ENCODE measurements at regions not wholly inside any gene's neighbourhood (a gene's known extent, or its start where the extent isn't known, plus 50 kb on each side); places are given as distances from the start of the nearest gene placed in this dataset.

- DNase-seq (ENCODE audit: low spot score), result no peak
Observed at GRCh38 chr11:45518141-45518832, 147.1 kb downstream of the CHST1 start.

DNA sequence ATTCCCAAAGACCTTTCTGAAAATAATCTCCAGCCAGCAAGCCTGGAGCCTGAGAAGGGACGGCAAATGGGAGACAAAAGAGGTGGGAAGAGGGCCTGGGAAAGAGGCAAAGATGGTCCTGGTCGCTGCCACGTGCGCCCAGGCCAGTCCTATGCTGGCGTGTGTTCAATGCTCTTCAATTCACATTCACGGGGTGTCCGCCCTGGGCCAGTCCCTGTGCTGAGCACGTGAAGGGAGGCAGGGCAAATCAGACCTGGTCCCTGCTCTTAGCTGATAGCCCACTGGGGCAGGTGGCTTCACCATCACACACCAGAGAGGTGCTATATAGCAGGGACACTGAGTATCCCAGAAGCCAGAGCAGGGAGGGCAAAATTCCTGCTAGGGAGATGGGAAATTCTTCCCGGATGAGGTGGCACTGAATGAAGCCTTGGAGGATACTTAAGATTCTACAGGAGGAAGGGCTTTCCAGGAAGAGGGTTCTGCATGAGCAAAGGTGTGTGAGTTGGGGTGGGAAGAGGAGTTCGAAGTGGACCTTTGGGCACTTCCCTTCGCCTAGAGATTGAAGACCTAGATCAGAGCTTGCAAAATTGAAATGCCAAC, 148.2 kb downstream of the CHST1 start:
- DNase-seq (ENCODE audit: low spot score), result no peak

DNA sequence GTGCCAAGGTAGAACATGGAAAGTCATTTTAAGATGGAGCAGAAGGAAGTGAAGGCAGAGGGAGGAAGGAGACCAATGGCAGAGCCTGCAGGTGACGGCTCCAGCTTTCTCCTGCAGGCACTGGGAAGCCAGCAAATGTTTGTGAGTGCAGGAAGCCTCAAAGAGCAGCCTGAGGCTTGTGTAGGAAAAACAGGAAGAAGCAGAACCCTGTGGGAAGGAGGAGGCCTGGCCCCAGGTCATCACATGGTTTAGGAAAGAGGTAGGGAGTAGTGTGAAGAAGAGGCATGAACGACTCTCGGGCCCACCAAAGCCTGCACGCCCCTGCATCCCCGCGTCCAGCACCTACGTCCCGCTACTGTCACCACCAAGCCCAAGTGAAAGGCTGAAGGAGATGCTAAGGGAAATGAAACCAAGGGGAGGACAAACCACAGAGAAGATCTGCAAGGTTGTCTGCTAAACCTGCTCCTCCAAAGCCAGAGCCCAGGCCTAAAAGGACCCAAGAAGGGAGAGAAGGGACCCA, 151.5 kb downstream of the CHST1 start:
- no peak for DNase-seq (ENCODE audit: low spot score)

DNA sequence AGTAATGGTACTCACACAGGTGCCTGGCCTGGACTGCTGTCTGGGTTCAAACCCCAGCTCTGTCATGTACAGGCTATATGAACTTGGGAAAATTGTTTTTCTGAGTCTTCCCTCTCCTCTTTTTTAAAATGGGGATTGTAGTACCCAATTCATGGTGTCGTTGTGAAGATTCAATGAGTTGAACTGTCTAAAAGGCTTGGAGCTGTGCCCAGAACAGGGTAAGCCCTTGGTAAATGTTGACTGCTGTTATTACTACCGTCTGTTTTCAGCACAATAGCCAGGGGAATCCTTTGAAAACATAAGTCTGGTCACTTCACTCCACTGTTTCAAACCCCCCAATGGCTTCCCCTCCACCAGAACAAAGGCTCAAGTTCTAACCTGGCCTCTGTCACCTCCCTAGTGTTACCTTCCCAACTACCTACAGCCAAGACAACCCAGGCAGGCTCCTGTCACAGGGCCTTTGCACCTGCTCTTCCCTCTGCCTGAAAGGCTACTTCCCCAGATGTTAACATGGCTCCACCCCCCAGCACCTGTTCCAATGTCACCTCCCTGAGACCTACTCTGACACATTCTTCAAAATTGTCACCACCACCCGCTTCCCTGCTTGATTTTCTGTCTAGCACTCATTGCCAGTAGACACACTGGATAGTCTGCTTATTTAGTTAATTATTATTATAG, 152.8 kb downstream of the CHST1 start:
- DNase-seq (ENCODE audit: low spot score), result no peak

DNA sequence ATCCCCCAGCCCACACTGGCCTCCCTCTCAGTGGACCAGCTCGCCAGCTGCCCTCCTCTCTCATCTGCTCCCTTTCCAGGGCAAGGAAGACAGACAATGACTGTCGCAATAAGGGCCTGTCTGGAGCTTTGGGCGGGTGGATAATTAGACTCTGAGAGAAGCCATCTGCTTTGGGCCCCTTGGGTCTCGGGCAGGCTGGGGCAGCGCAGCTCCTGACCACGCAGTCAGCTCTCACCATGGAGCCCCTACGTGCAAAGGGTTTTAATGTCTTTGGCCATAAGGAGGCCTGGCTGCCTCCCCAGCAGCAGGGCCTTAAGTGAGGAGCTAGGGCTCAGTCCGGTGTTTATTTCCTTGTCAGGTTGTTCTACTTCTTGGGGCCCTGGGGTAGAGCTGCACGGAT, 153.9 kb downstream of the CHST1 start:
- DNase-seq (ENCODE audit: low spot score), result no peak

DNA sequence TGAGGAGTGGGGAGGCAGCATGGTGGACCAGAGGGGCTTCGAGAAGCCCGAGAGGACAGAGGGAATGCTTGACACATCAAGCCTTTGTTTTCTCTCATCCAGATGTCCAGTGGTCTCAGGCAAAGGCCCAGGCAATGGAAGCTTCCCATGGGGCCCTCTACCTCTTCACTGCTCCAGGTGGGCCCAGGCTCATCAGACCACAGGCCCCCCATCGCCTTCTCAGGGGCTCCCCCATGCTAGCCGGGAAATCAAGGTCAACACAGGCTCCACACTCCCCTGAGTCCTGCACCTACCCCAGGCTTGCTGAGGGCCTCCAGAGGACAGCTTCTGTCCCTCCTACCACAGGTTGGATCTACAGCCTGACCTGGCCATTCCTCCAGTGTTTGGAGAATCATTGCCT, 157.5 kb downstream of the CHST1 start:
- DNase-seq (ENCODE audit: low spot score), result no peak

DNA sequence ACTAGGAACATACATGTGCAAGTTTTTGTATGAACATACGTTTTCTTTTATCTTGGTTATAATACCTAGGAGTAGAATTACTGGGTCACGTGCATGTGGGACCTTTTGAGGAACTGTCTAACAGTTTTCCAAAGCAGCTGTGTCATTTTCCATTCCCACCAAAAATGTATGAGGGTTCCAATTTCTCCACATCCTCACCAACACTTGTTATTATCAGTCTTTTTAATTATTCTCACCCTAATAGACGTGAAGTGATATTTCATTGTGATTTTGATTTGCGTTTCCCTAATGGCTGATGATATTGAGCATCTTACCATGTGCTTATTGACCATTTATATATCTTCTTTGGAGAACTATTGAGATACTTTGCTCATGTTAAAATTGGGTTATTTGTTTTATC, 162.1 kb downstream of the CHST1 start:
- DNase-seq (ENCODE audit: low spot score), result no peak

DNA sequence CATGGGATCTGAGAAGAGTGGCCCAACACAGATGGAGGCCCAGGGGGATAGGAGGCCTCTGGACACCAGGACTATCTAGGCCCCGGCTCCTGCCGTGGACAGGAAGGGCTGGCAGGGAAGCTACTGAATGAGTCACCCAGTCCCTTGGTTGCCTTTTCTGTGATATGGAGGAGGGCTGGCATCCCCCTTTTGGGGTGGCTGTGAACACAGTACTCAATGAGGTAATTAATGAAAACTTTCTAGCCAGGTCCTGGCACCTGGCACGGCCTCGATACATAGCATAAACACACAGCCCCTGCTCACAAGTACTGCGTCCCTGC, 163.2 kb downstream of the CHST1 start:
- DNase-seq (ENCODE audit: low spot score), result no peak

- no peak for DNase-seq (ENCODE audit: low spot score)
Observed at GRCh38 chr11:45501392-45502225, 163.8 kb downstream of the CHST1 start.

DNA sequence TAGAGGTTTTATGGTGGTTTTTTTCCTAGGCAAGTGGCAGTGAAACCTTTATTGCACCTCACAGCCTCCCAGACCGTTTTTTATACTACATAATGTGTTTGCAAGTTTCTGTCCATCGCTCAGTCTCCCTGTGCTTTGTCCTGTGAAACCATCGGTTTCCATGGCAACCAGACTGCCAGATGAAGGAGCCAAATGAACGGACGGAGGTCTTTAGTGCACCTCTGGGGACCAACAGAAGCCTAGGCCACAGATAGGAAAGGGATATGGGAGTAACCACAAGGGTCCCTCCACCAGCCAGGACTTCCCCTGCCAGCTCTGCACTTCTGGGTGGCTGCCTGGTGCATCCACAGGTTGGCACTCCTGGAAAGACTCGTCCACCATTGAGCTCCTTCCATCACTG, 165.0 kb downstream of the CHST1 start:
- DNase-seq (ENCODE audit: low spot score), result no peak

DNA sequence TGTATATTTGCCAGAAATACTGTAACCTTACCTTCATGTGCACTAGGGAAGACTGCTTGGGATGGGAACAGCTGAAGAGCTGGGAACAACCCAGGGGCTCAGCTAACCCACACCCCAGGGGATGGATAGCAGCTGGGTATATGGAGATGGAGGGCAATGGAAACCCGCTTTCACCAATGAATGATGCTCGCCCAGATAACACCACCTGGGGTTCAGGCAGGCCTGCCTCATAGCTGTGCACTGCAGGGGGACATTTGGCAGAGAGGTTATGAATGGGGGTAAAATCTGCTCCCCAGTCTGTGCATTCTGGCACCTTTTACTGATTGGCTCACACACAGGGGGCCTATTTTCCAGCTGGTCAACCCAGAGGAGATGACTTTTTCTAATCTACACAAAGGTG, 170.7 kb downstream of the CHST1 start:
- DNase-seq (ENCODE audit: low spot score), result no peak

DNA sequence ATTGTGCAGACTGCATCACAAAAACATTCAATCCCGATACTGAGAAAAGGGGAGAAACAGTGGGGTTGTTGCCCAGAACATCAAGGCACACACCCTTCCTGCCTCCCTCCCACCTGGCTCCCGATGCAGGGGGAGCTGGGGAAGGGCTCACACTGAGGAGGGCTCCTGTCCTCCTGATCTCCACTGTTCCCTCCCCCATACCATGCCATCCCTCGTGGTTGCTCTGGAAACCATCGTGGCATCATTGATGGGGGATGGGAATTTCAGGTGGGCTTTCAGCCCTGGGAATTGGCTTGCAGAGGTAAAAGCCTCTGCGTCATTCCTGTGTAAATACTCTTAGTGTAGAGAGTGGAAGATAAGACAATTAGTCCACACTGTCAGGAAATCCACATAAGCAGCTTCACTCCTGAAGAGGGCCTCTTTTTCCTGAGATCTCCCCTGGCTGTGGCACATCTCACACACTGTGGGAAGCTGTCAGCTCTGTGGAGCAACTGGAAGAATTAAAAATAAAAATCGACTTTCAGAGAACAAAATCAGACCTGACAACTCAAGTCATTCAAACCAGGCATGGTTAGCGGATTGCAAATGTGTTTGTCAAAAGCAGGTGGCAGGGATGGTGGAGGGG, 176.0 kb downstream of the CHST1 start:
- no peak for DNase-seq (ENCODE audit: low spot score)

DNA sequence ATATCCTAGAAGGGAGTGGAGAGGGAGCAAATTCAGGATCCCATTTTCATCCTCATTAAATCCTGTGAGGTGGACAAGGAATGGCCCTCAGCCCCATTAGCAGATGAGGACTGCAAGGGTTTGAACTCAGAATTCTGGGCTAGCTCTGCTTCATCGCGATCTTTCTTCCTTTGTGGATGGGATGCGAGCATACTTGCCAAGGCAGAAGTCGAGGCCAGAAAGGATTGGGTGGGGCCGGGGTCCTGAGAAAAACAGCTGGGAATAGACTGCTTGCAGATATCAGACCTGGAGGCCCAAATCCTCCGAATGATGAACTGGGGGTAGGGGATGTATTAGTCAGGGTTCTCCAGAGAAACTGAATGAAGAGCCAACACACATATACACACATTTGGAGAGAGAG, 179.0 kb downstream of the CHST1 start:
- no peak for DNase-seq (ENCODE audit: low spot score)

- DNase-seq (ENCODE audit: low spot score), result peak; percentile 8
Observed at GRCh38 chr11:45485070-45485707, 180.2 kb downstream of the CHST1 start.

DNA sequence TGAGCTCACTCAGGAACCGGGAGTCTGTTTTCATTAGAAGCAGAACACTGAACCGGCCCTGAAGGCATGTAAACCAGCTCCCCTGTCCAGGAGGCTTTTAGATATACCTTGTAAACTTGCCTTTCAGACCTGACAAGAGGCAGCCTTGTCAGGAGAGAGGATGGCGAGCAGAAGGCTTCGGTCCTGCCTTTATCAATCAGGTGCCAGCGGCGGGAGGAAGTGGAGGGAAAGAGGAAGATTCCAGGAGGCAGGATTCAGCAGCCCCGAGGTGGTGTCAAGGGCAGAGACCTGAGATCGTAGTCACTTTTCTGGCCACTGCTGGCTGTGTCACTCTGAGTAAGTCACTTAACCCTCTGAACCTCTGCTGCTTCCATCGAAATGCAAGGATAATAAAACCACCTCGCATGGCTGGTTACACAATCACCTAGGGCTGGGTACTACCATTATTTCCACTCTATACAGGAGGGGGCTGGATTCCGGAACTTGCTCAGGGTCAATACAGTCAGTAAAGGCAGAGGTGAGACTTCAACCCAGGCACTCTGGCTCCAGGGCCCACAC, 181.0 kb downstream of the CHST1 start:
- no peak for DNase-seq (ENCODE audit: low spot score)

DNA sequence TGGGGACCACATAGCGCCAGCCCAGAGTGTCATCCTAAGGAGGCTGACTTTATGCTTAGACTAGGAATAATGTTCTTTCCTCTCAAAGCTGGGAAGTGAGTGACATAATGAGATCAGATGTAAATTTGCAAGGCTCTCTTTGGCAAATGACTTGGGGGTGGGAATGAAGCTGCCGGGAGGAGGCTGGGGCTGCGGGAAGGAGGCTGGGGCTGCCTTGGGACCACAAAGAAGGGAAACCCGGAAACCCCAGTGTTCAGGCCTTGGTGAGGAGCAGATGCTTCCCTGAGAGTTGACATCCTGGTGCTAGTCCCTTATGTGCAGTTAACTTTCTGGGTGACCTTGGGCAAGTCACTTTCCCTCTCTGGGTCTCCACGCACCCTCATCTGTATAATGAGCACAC, 182.0 kb downstream of the CHST1 start:
- DNase-seq (ENCODE audit: low spot score), result no peak

DNA sequence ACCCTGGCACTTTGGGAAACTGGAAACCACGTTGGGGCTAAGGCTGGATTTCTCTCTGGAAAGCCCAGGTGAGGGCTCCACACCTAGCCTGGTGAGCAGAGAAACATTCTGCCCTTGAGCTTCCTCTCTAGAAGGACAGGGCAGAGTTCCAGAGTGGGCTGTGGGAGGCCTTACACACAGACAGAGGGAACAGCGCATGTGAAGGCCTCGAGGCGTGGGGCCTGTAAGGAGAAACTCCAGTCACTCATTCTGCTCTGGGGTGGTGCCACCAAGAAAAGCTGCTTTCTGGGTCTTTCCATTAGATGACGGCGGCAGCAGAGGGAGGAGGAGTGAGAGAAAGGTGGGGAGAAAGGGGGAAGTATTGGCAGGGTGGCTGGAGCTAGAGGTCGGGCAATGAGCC, 183.1 kb downstream of the CHST1 start:
- no peak for DNase-seq (ENCODE audit: low spot score)

- DNase-seq (ENCODE audit: low spot score), result no peak
Observed at GRCh38 chr11:45481026-45481425, 184.4 kb downstream of the CHST1 start.

GRCh38 chr11:45477588-45477987, 187.8 kb downstream of the CHST1 start:
- no peak for DNase-seq (ENCODE audit: low spot score)

DNA sequence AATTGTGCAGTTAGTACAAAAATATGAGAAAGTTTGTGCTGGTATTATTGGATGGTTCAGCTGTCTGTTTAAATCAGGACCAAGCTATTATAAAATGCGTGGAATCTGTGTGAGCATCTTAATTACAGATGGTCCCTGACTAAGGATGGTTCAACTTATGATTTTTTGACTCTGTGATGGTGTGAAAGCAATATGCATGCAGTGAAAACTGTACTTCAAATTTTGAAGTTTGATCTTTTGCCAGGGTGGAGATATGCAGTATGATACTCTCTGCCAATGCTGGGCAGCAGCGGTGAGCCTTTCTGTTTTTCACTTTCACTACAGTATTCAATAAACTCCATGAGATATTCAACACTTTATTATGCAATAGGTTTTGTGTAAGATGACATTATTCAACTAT, 189.3 kb downstream of the CHST1 start:
- DNase-seq (ENCODE audit: low spot score), result no peak

DNA sequence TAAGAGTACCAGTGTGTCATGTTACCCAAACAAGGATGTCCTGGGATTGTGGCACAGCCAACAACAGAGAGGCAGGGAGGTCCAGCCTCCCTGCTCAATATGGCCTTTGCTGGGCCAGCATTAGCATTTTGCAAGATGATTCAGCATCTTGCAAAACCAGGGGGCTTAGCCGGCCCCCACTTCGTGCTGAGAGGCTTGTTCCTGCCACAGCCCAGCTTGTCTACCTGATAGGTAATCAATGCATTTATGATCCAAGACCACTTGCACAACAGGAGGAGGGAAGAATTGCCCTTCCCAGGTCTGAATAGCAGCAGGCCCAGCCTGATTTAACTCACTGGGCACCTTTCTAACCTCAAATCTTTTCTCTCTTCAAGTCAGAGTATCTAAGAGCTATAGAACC, 189.0 kb upstream of the SYT13 start:
- DNase-seq (ENCODE audit: low spot score), result no peak

All from pons (tissue), 1 donor.